ENCODE measurements at regions not wholly inside any gene's neighbourhood (a gene's known extent, or its start where the extent isn't known, plus 50 kb on each side); places are given as distances from the start of the nearest gene placed in this dataset.

GRCh38 chr5:112548246-112548881, 129.3 kb upstream of the EPB41L4A start (continued):
- no peak for TF ChIP-seq ZNF462 (CRISPR knock-in tag; IDR thresholded peaks at IDR 0.05)

GRCh38 chr5:112549127-112549526, 130.1 kb upstream of the EPB41L4A start:
- peaks cover 3% of the 10 kb centered on the region for H3K27me3 Mint-ChIP-seq (ENCODE audit: insufficient read depth, low read depth, poor library complexity)
- no peaks in the 10 kb centered on the region for H3K36me3 Mint-ChIP-seq (ENCODE audit: low read depth)
- H3K4me3 ChIP-seq, result no peak overlapping the region
- H3K27me3 ChIP-seq (ENCODE audit: insufficient read depth), result no peaks in the 10 kb centered on the region
- H3K4me1 Mint-ChIP-seq, result no peaks in the 10 kb centered on the region; the same call in 1 of the 3 replicates
- H3K79me2 ChIP-seq (replicated peaks; ENCODE audit: insufficient read depth), result no peaks in the 10 kb centered on the region
- no peak overlapping the region for H3K4me3 Mint-ChIP-seq
- no peak overlapping the region for H2AFZ ChIP-seq
- H3K27ac ChIP-seq (ENCODE audit: low read depth), result no peak overlapping the region
- ATAC-seq (no peak), DNase-seq (ENCODE audit: low spot score) (no peak)
- no peaks in the 10 kb centered on the region for H3K36me3 ChIP-seq (ENCODE audit: insufficient read depth)
- no peak overlapping the region for H3K27ac Mint-ChIP-seq
- H4K20me1 ChIP-seq (replicated peaks; ENCODE audit: insufficient read depth), result no peaks in the 10 kb centered on the region
- no peaks in the 10 kb centered on the region for H3K4me1 ChIP-seq (ENCODE audit: insufficient read depth)
- TF ChIP-seq ETS1 (IDR thresholded peaks at IDR 0.05) (no peak), ZNF114 (CRISPR knock-in tag; IDR thresholded peaks at IDR 0.05) (no peak), REST (IDR thresholded peaks at IDR 0.05; ENCODE audit: unreplicated experiment) (no peak), EZH2phosphoT487 (IDR thresholded peaks at IDR 0.05; ENCODE audit: unreplicated experiment) (no peak), ZNF331 (CRISPR knock-in tag; IDR thresholded peaks at IDR 0.05; ENCODE audit: low read depth) (no peak), JUNB (IDR thresholded peaks at IDR 0.05; ENCODE audit: unreplicated experiment) (no peak), EZH2 (IDR thresholded peaks at IDR 0.05; ENCODE audit: low read depth, unreplicated experiment) (no peak), STAT1 (IDR thresholded peaks at IDR 0.05; ENCODE audit: unreplicated experiment) (no peak), NANOG (IDR thresholded peaks at IDR 0.05; ENCODE audit: borderline replicate concordance) (no peak), CREB1 (CRISPR knock-in tag; IDR thresholded peaks at IDR 0.05; ENCODE audit: low read depth) (no peak), CTCF (conservative IDR thresholded peaks at IDR 0.05; ENCODE audit: low read depth in 2 of 2) (no peak)
- no peaks in the 10 kb centered on the region for H3F3A ChIP-seq (replicated peaks; ENCODE audit: low read depth)
- no peaks in the 10 kb centered on the region; the same call in 2 of the 3 replicates for H3K9me3 Mint-ChIP-seq
- H3K9me2 ChIP-seq (ENCODE audit: insufficient read depth), result no peaks in the 10 kb centered on the region
- no peak overlapping the region for H3K4me2 ChIP-seq

All from GM23338 (cell line).